ENCODE measurements at regions not wholly inside any gene's neighbourhood (a gene's known extent, or its start where the extent isn't known, plus 50 kb on each side); places are given as distances from the start of the nearest gene placed in this dataset.
"Not testable (repeated sequence)": the region's sequence is repeated elsewhere in the genome, so short reads cannot be mapped to it uniquely, and the experiment has no call there.

- BruUV-seq (replicated peaks), result no TSS peak
- intact Hi-C loops (cut with micrococcal nuclease; ENCODE audit: unreplicated experiment), result no loop called here
- Histone ChIP-seq H3K4me1 (ENCODE audit: insufficient read depth, low read length, poor library complexity, severe bottlenecking) (no peaks in the 10 kb centered on the region), H3K36me3 (ENCODE audit: insufficient read depth, low read length, poor library complexity, severe bottlenecking) (no peaks in the 10 kb centered on the region), H3K27ac (ENCODE audit: low read depth, low read length, poor library complexity, severe bottlenecking) (no peak overlapping the region), H3K4me3 (ENCODE audit: low read depth, low read length, poor library complexity, severe bottlenecking) (no peak overlapping the region), H3K27me3 (replicated peaks; ENCODE audit: insufficient read depth, low read depth, low read length, poor library complexity) (no peaks in the 10 kb centered on the region), H3K9me3 (ENCODE audit: low read depth, low read length, poor library complexity, severe bottlenecking) (no peaks in the 10 kb centered on the region)
- ChIA-PET CTCF (no interaction called here), POLR2A (ENCODE audit: low non-redundant PET) (no interaction called here)
- TF ChIP-seq EZH2 (IDR thresholded peaks at IDR 0.05; ENCODE audit: borderline replicate concordance, low read depth, low read length, poor library complexity, severe bottlenecking) (no peak), CTCF (conservative IDR thresholded peaks at IDR 0.05; ENCODE audit: low read depth, low read length) (no peak)
- DNase-seq (ENCODE audit: low spot score), result no peak
These were observed 369.7 kb downstream of the TUSC1 start for GRCh38 chr9:25308549-25308948.

GRCh38 chr9:25302601-25303000 lies 375.6 kb downstream of the TUSC1 start:
- Histone ChIP-seq H3K36me3 (ENCODE audit: insufficient read depth, low read length, poor library complexity, severe bottlenecking) (no peaks in the 10 kb centered on the region), H3K9me3 (ENCODE audit: low read depth, low read length, poor library complexity, severe bottlenecking) (no peaks in the 10 kb centered on the region), H3K27ac (ENCODE audit: low read depth, low read length, poor library complexity, severe bottlenecking) (no peak overlapping the region), H3K27me3 (replicated peaks; ENCODE audit: insufficient read depth, low read depth, low read length, poor library complexity) (no peaks in the 10 kb centered on the region), H3K4me1 (ENCODE audit: insufficient read depth, low read length, poor library complexity, severe bottlenecking) (no peaks in the 10 kb centered on the region), H3K4me3 (ENCODE audit: low read depth, low read length, poor library complexity, severe bottlenecking) (no peak overlapping the region)
- TF ChIP-seq CTCF (conservative IDR thresholded peaks at IDR 0.05; ENCODE audit: low read depth, low read length) (no peak), EZH2 (IDR thresholded peaks at IDR 0.05; ENCODE audit: borderline replicate concordance, low read depth, low read length, poor library complexity, severe bottlenecking) (no peak)
- ChIA-PET POLR2A (ENCODE audit: low non-redundant PET) (no interaction called here), CTCF (no interaction called here)
- BruUV-seq (replicated peaks), result no TSS peak
- no peak for DNase-seq (ENCODE audit: low spot score)
- intact Hi-C loops (cut with micrococcal nuclease; ENCODE audit: unreplicated experiment), result no loop called here

GRCh38 chr9:25288195-25288594 lies 390.0 kb downstream of the TUSC1 start:
- BruUV-seq (replicated peaks); intact Hi-C loops (cut with micrococcal nuclease; ENCODE audit: unreplicated experiment); DNase-seq (ENCODE audit: low spot score); H3K36me3 ChIP-seq (ENCODE audit: insufficient read depth, low read length, poor library complexity, severe bottlenecking); H3K27me3 ChIP-seq (replicated peaks; ENCODE audit: insufficient read depth, low read depth, low read length, poor library complexity); H3K27ac ChIP-seq (ENCODE audit: low read depth, low read length, poor library complexity, severe bottlenecking); H3K4me3 ChIP-seq (ENCODE audit: low read depth, low read length, poor library complexity, severe bottlenecking); H3K9me3 ChIP-seq (ENCODE audit: low read depth, low read length, poor library complexity, severe bottlenecking); CTCF ChIA-PET; H3K4me1 ChIP-seq (ENCODE audit: insufficient read depth, low read length, poor library complexity, severe bottlenecking); POLR2A ChIA-PET (ENCODE audit: low non-redundant PET): not testable (repeated sequence)

- CTCF ChIA-PET, result no interaction called here
- TF ChIP-seq EZH2 (IDR thresholded peaks at IDR 0.05; ENCODE audit: borderline replicate concordance, low read depth, low read length, poor library complexity, severe bottlenecking) (no peak), CTCF (conservative IDR thresholded peaks at IDR 0.05; ENCODE audit: low read depth, low read length) (no peak)
These were observed 393.9 kb downstream of the TUSC1 start for GRCh38 chr9:25284365-25284764.

More at GRCh38 chr9:25284365-25284764, 393.9 kb downstream of the TUSC1 start:
- intact Hi-C loops (cut with micrococcal nuclease; ENCODE audit: unreplicated experiment), result no loop called here
- Histone ChIP-seq H3K36me3 (ENCODE audit: insufficient read depth, low read length, poor library complexity, severe bottlenecking) (no peaks in the 10 kb centered on the region), H3K27ac (ENCODE audit: low read depth, low read length, poor library complexity, severe bottlenecking) (no peak overlapping the region), H3K27me3 (replicated peaks; ENCODE audit: insufficient read depth, low read depth, low read length, poor library complexity) (no peaks in the 10 kb centered on the region), H3K4me1 (ENCODE audit: insufficient read depth, low read length, poor library complexity, severe bottlenecking) (no peaks in the 10 kb centered on the region), H3K4me3 (ENCODE audit: low read depth, low read length, poor library complexity, severe bottlenecking) (no peak overlapping the region), H3K9me3 (ENCODE audit: low read depth, low read length, poor library complexity, severe bottlenecking) (no peaks in the 10 kb centered on the region)
- no peak for DNase-seq (ENCODE audit: low spot score)
- no TSS peak for BruUV-seq (replicated peaks)
- POLR2A ChIA-PET (ENCODE audit: low non-redundant PET), result no interaction called here

Measured in A673 (cell line).